ENCODE measurements at regions not wholly inside any gene's neighbourhood (a gene's known extent, or its start where the extent isn't known, plus 50 kb on each side); places are given as distances from the start of the nearest gene placed in this dataset.
"Not testable (repeated sequence)": the region's sequence is repeated elsewhere in the genome, so short reads cannot be mapped to it uniquely, and the experiment has no call there.

GRCh38 chr12:9337656-9338055 lies 129.5 kb upstream of the PZP start:
- CTCF ChIA-PET = no interaction called here
- DNase-seq (ENCODE audit: low read depth, low spot score) = no peak
- H3K4me3 ChIP-seq (ENCODE audit: low read depth, low read length) = no peak overlapping the region
- no peak for TF ChIP-seq CTCF (IDR thresholded peaks at IDR 0.05; ENCODE audit: insufficient read depth, low read length, missing control alignments)
- POLR2A ChIA-PET = no interaction called here

DNA sequence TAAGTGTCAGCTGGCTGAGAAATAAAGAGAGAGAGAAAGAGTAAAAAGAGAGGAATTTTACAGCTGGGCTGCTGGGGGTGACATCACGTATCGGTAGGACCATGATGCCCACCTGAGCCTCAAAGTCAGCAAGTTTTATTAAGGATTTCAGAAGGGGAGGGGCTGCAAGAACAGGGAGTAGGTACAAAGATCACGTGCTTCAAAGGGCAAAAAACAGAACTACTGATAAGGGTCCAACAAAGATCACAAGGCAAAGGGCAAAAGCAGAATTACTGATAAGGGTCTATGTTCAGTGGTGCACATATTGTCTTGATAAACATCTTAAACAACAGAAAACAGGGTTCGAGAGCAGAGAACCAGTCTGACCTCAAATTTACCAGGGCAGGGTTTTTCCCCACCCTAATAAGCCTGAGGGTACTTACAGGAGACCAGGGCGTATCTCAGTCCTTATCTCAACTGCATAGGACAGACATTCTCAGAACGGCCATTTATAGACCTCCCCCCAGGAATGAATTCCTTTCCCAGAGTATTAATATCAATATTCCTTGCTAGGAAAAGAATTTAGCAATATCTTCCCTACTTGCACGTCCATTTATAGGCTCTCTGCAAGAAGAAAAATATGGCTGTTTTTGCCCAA lies 128.3 kb upstream of the PZP start:
- H3K4me3 ChIP-seq (ENCODE audit: low read depth, low read length); DNase-seq (ENCODE audit: low read depth, low spot score); POLR2A ChIA-PET: not testable (repeated sequence)
- CTCF ChIA-PET = interaction anchor here (1.1 kb wide), 1 partner anchor 12 kb away, joined by 4 read pairs; no protein-coding TSS in a partner anchor

- no peak for TF ChIP-seq CTCF (IDR thresholded peaks at IDR 0.05; ENCODE audit: insufficient read depth, low read length, missing control alignments)
- POLR2A ChIA-PET = no interaction called here
- H3K4me3 ChIP-seq (ENCODE audit: low read depth, low read length) = no peak overlapping the region
- CTCF ChIA-PET = interaction anchor here (1.1 kb wide), 1 partner anchor 11 kb away, joined by 4 read pairs; no protein-coding TSS in a partner anchor
- DNase-seq (ENCODE audit: low read depth, low spot score) = no peak
Observed at GRCh38 chr12:9335867-9336266, 127.7 kb upstream of the PZP start.

- CTCF ChIA-PET = interaction anchor here (1.8 to 6.2 kb wide), 2 partner anchors 10 to 13 kb away, joined by 6 to 36 read pairs; no protein-coding TSS in a partner anchor
- no peak for TF ChIP-seq CTCF (IDR thresholded peaks at IDR 0.05; ENCODE audit: insufficient read depth, low read length, missing control alignments)
- no peak overlapping the region for H3K4me3 ChIP-seq (ENCODE audit: low read depth, low read length)
- POLR2A ChIA-PET = no interaction called here
- DNase-seq (ENCODE audit: low read depth, low spot score) = no peak
Observed at GRCh38 chr12:9334964-9335363, 126.8 kb upstream of the PZP start.

DNA sequence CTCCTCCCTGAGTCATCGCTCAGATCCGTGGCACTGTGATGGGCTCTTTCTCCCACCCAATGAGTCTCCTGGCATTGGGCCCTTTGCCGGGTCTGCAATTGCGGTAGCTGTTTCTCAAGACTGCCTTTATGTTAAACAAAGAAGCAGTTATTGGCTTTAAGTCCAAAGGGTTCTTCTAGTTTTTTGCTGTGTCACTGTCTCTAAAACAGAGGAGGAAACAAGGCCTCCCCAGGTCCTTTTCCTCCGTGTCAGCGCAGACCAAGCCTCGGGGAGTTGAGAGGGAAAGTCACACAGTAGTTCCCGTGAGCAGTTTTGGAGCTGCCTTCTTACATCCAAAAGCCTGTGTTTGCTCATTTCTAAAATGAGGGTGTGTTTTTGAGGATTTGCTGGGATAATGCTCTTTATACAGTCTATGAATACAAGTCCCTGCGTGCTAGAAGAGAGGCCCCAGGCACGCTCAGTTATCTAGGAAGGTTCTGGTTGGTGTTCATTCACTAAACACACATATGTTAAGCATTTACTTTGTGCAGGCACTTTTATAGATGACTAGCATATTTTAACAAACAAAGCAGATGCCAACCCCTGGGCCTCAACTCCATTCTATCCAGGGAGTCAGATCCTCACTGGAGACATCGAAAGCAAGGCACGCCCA lies 126.0 kb upstream of the PZP start:
- no peak for TF ChIP-seq CTCF (IDR thresholded peaks at IDR 0.05; ENCODE audit: insufficient read depth, low read length, missing control alignments)
- DNase-seq (ENCODE audit: low read depth, low spot score) = no peak
- H3K4me3 ChIP-seq (ENCODE audit: low read depth, low read length) = no peak overlapping the region
- ChIA-PET POLR2A (no interaction called here), CTCF (interaction anchor here (1.5 to 6.2 kb wide), 3 partner anchors 11 to 36 kb away, joined by 4 to 36 read pairs (median 6); no protein-coding TSS in a partner anchor)

DNA sequence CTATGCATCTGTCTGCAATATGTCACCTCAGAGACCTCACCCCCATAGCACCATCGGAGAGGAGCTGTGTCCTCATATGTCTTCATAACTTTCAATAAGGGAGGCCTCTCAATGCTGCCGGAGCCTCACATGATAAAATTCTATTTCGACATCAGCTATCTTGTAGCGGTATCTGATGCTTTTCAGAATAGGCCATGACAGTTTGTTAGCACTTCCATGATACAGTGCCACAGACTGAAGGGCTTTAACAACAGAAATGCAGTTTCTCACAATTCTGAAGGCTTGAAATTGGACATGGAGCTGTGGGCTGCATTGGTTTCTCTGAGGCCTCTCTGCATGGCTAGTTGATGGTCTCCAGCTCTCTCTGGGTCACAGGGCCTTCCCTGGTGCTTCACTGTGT lies 125.0 kb upstream of the PZP start:
- POLR2A ChIA-PET = no interaction called here
- no peak overlapping the region for H3K4me3 ChIP-seq (ENCODE audit: low read depth, low read length)
- TF ChIP-seq CTCF (IDR thresholded peaks at IDR 0.05; ENCODE audit: insufficient read depth, low read length, missing control alignments) = no peak
- no peak for DNase-seq (ENCODE audit: low read depth, low spot score)
- CTCF ChIA-PET = interaction anchor here (0.8 to 6.2 kb wide), 7 partner anchors 9 to 375 kb away, joined by 3 to 36 read pairs (median 4); no protein-coding TSS in a partner anchor

Data from AG04449 (cell line).